CD4-positive, alpha-beta memory T cell (primary cell): ENCODE measurements at regions not wholly inside any gene's neighbourhood (a gene's known extent, or its start where the extent isn't known, plus 50 kb on each side); places are given as distances from the start of the nearest gene placed in this dataset.
"Not testable (repeated sequence)": the region's sequence is repeated elsewhere in the genome, so short reads cannot be mapped to it uniquely, and the experiment has no call there.

Source experiments
- CTCF ChIA-PET: fragments of 350-600 bp; sonication (Branson Sonifier 250); formaldehyde crosslinking; loops from one replicate; lab custom pipeline; 2021; ENCODE audit warnings: inconsistent platforms; ENCODE audit not compliant: partially characterized antibody; lab: Charles Lee
- POLR2A ChIA-PET: fragments of 350-600 bp; sonication (Branson Sonifier 250); formaldehyde crosslinking; loops from one replicate; lab custom pipeline; 2021; ENCODE audit not compliant: partially characterized antibody; lab: Charles Lee
- DNase-seq, 5 donors: peaks; one replicate each; pipeline versions ENCODE4 v3.0.0 to v3.0.0-alpha.2; 2020 to 2022; ENCODE audit warnings: mixed read lengths in 1 of 5
- H3K27ac ChIP-seq: one replicate; pipeline ENCODE4 v1.7.0; 2013; ENCODE audit warnings: low read depth, low read length
- H3K27me3 ChIP-seq: 2 replicates; pipeline ENCODE4 v1.7.0; 2013; ENCODE audit warnings: mild to moderate bottlenecking, low read length, moderate library complexity; ENCODE audit not compliant: insufficient read depth
- H3K36me3 ChIP-seq: 2 replicates; pipeline ENCODE4 v1.7.0; 2013; ENCODE audit warnings: mild to moderate bottlenecking, low read length, moderate library complexity; ENCODE audit not compliant: insufficient read depth
- H3K4me1 ChIP-seq: 2 replicates; pipeline ENCODE4 v1.7.0; 2013; ENCODE audit warnings: mild to moderate bottlenecking, low read length, moderate library complexity; ENCODE audit not compliant: insufficient read depth
- H3K4me3 ChIP-seq, 2 donors: one replicate each; pipeline ENCODE4 v1.7.0; 2013; ENCODE audit warnings: low read length in 2 of 2, mild to moderate bottlenecking in 1 of 2
- H3K9me3 ChIP-seq, 2 donors: one replicate each; pipeline ENCODE4 v1.7.0; 2013; ENCODE audit warnings: low read length in 2 of 2, control low read depth in 1 of 2; ENCODE audit not compliant: control insufficient read depth in 1 of 2
- H3K27ac Mint-ChIP-seq, 7 donors: one replicate each; pipeline ENCODE4 v1.8.0; 2020 to 2021; ENCODE audit warnings: mixed read lengths in 7 of 7, mild to moderate bottlenecking in 6 of 7, inconsistent platforms in 3 of 7, moderate library complexity in 3 of 7
- H3K27me3 Mint-ChIP-seq, 2 donors: one replicate each; pipeline ENCODE4 v1.8.0; 2020 to 2021; ENCODE audit warnings: mixed read lengths in 2 of 2
- H3K36me3 Mint-ChIP-seq, 2 donors: one replicate each; pipeline ENCODE4 v1.8.0; 2020 to 2021; ENCODE audit warnings: mixed read lengths in 2 of 2, inconsistent platforms in 1 of 2, mild to moderate bottlenecking in 1 of 2
- H3K4me1 Mint-ChIP-seq, 4 donors: one replicate each; pipeline ENCODE4 v1.8.0; 2020 to 2021; ENCODE audit warnings: mixed read lengths in 4 of 4, mild to moderate bottlenecking in 1 of 4
- H3K4me3 Mint-ChIP-seq, 8 donors: one replicate each; pipeline ENCODE4 v1.8.0; 2020 to 2021; ENCODE audit warnings: mixed read lengths in 8 of 8, mild to moderate bottlenecking in 7 of 8, moderate library complexity in 6 of 8, inconsistent platforms in 3 of 8
- H3K9me3 Mint-ChIP-seq, 8 donors: one replicate each; pipeline ENCODE4 v1.8.0; 2020 to 2021; ENCODE audit warnings: mixed read lengths in 8 of 8, mild to moderate bottlenecking in 5 of 8, inconsistent platforms in 3 of 8, moderate library complexity in 1 of 8
- intact Hi-C: fragments of 100-400 bp; cut with micrococcal nuclease; formaldehyde crosslinking; loops from one replicate; pipeline ENCODE4 v1.15.1; 2023

GRCh38 chr2:145909766-145910165 is 1389.8 kb upstream of the ZEB2 start:
- Mint-ChIP-seq H3K27me3 (peaks cover 0 to 2% of the 10 kb centered on the region in 2 donors), H3K27ac (no peak overlapping the region), H3K4me3 (no peak overlapping the region), H3K36me3 (no peaks in the 10 kb centered on the region), H3K4me1 (no peaks in the 10 kb centered on the region), H3K9me3 (peaks cover 0 to 2% (median 0%) of the 10 kb centered on the region in 8 donors)
- POLR2A ChIA-PET: no interaction called here
- Histone ChIP-seq H3K36me3 (no peaks in the 10 kb centered on the region), H3K27me3 (no peaks in the 10 kb centered on the region), H3K4me1 (no peaks in the 10 kb centered on the region), H3K27ac (no peak overlapping the region), H3K9me3 (no peaks in the 10 kb centered on the region), H3K4me3 (no peak overlapping the region)
- intact Hi-C loops: no loop called here
- CTCF ChIA-PET: no interaction called here
- DNase-seq: no peak

GRCh38 chr2:145909175-145909755 is 1389.3 kb upstream of the ZEB2 start:
- Mint-ChIP-seq H3K9me3 (no peaks in the 10 kb centered on the region), H3K4me1 (no peaks in the 10 kb centered on the region), H3K27me3 (peaks cover 0 to 2% of the 10 kb centered on the region in 2 donors), H3K4me3 (no peak overlapping the region), H3K36me3 (no peaks in the 10 kb centered on the region), H3K27ac (no peak overlapping the region)
- no peaks in the 10 kb centered on the region for H3K27me3 ChIP-seq
- H3K4me3 ChIP-seq: no peak overlapping the region
- no peak overlapping the region for H3K27ac ChIP-seq
- intact Hi-C loops: no loop called here
- no peak for DNase-seq
- ChIA-PET CTCF (no interaction called here), POLR2A (no interaction called here)
- H3K4me1 ChIP-seq: no peaks in the 10 kb centered on the region
- no peaks in the 10 kb centered on the region for H3K36me3 ChIP-seq
- H3K9me3 ChIP-seq: no peaks in the 10 kb centered on the region

GRCh38 chr2:145906354-145906753 is 1386.4 kb upstream of the ZEB2 start:
- Mint-ChIP-seq H3K4me1 (no peaks in the 10 kb centered on the region), H3K4me3 (no peak overlapping the region), H3K9me3 (peaks cover 0 to 6% (median 0%) of the 10 kb centered on the region in 8 donors), H3K27me3 (peaks cover 0 to 2% of the 10 kb centered on the region in 2 donors), H3K27ac (no peak overlapping the region), H3K36me3 (no peaks in the 10 kb centered on the region)
- H3K36me3 ChIP-seq: no peaks in the 10 kb centered on the region
- ChIA-PET POLR2A (no interaction called here), CTCF (no interaction called here)
- H3K4me1 ChIP-seq: no peaks in the 10 kb centered on the region
- no peak for DNase-seq
- no peak overlapping the region for H3K27ac ChIP-seq
- no peaks in the 10 kb centered on the region for H3K27me3 ChIP-seq
- intact Hi-C loops: no loop called here
- no peak overlapping the region for H3K4me3 ChIP-seq
- H3K9me3 ChIP-seq: no peaks in the 10 kb centered on the region

GRCh38 chr2:145905371-145905770 is 1385.5 kb upstream of the ZEB2 start:
- Mint-ChIP-seq H3K36me3 (no peaks in the 10 kb centered on the region), H3K4me1 (no peaks in the 10 kb centered on the region), H3K27ac (no peak overlapping the region), H3K27me3 (peaks cover 0 to 2% of the 10 kb centered on the region in 2 donors), H3K4me3 (no peak overlapping the region), H3K9me3 (peaks cover 0 to 11% (median 0%) of the 10 kb centered on the region in 8 donors)
- intact Hi-C loops: no loop called here
- DNase-seq: no peak
- no peaks in the 10 kb centered on the region for H3K27me3 ChIP-seq
- ChIA-PET CTCF (no interaction called here), POLR2A (no interaction called here)
- H3K27ac ChIP-seq: no peak overlapping the region
- no peaks in the 10 kb centered on the region for H3K36me3 ChIP-seq
- no peaks in the 10 kb centered on the region for H3K9me3 ChIP-seq
- H3K4me3 ChIP-seq: no peak overlapping the region
- no peaks in the 10 kb centered on the region for H3K4me1 ChIP-seq

- Histone ChIP-seq H3K4me3 (no peak overlapping the region), H3K27me3 (no peaks in the 10 kb centered on the region), H3K27ac (no peak overlapping the region), H3K36me3 (no peaks in the 10 kb centered on the region), H3K4me1 (no peaks in the 10 kb centered on the region), H3K9me3 (no peaks in the 10 kb centered on the region)
- Mint-ChIP-seq H3K9me3 (peaks cover 0 to 17% (median 2%) of the 10 kb centered on the region in 8 donors), H3K27ac (no peak overlapping the region), H3K4me1 (no peaks in the 10 kb centered on the region), H3K36me3 (no peaks in the 10 kb centered on the region), H3K4me3 (no peak overlapping the region), H3K27me3 (no peaks in the 10 kb centered on the region)
- DNase-seq: no peak
- ChIA-PET POLR2A (no interaction called here), CTCF (no interaction called here)
- intact Hi-C loops: no loop called here
Observed at GRCh38 chr2:145897151-145897550, 1377.2 kb upstream of the ZEB2 start.

- no peak for DNase-seq
- H3K4me3 ChIP-seq: no peak overlapping the region
- Mint-ChIP-seq H3K27ac (no peak overlapping the region), H3K4me1 (no peaks in the 10 kb centered on the region), H3K4me3 (no peak overlapping the region), H3K27me3 (no peaks in the 10 kb centered on the region), H3K9me3 (peaks cover 0 to 5% (median 4%) of the 10 kb centered on the region in 8 donors), H3K36me3 (no peaks in the 10 kb centered on the region)
- no peaks in the 10 kb centered on the region for H3K36me3 ChIP-seq
- no peaks in the 10 kb centered on the region for H3K27me3 ChIP-seq
- no peak overlapping the region for H3K27ac ChIP-seq
- no peaks in the 10 kb centered on the region for H3K4me1 ChIP-seq
- intact Hi-C loops: no loop called here
- CTCF ChIA-PET: no interaction called here
- POLR2A ChIA-PET: no interaction called here
- H3K9me3 ChIP-seq: no peaks in the 10 kb centered on the region
Observed at GRCh38 chr2:145887915-145888314, 1368.0 kb upstream of the ZEB2 start.

- intact Hi-C loops, H3K27me3 ChIP-seq, H3K9me3 Mint-ChIP-seq: not testable (repeated sequence)
Observed at GRCh38 chr2:145880997-145881396, 1361.1 kb upstream of the ZEB2 start.

GRCh38 chr2:145875016-145875415 is 1355.1 kb upstream of the ZEB2 start:
- no peak overlapping the region for H3K27ac ChIP-seq
- H3K27me3 Mint-ChIP-seq: no peaks in the 10 kb centered on the region
- intact Hi-C loops: no loop called here
- H3K36me3 Mint-ChIP-seq: no peaks in the 10 kb centered on the region
- DNase-seq: no peak
- H3K4me3 ChIP-seq: no peak overlapping the region
- H3K4me3 Mint-ChIP-seq: no peak overlapping the region
- ChIA-PET CTCF (no interaction called here), POLR2A (no interaction called here)
- H3K27me3 ChIP-seq: no peaks in the 10 kb centered on the region
- H3K27ac Mint-ChIP-seq: no peak overlapping the region
- no peaks in the 10 kb centered on the region for H3K36me3 ChIP-seq
- no peaks in the 10 kb centered on the region for H3K4me1 Mint-ChIP-seq
- peaks cover 0 to 4% (median under 1%) of the 10 kb centered on the region in 8 donors for H3K9me3 Mint-ChIP-seq
- H3K4me1 ChIP-seq: no peaks in the 10 kb centered on the region
- no peaks in the 10 kb centered on the region for H3K9me3 ChIP-seq

More at GRCh38 chr2:145880997-145881396, 1361.1 kb upstream of the ZEB2 start:
- H3K4me1 ChIP-seq, H3K36me3 ChIP-seq, H3K9me3 ChIP-seq, H3K27ac Mint-ChIP-seq, H3K4me3 Mint-ChIP-seq, CTCF ChIA-PET, H3K4me1 Mint-ChIP-seq, H3K36me3 Mint-ChIP-seq, DNase-seq, H3K27me3 Mint-ChIP-seq, POLR2A ChIA-PET, H3K4me3 ChIP-seq, H3K27ac ChIP-seq: not testable (repeated sequence)
